ENCODE measurements at regions not wholly inside any gene's neighbourhood (a gene's known extent, or its start where the extent isn't known, plus 50 kb on each side); places are given as distances from the start of the nearest gene placed in this dataset.

GRCh38 chr13:53379485-53379884, 350.9 kb downstream of the OLFM4 start:
- Histone ChIP-seq H3K4me1 (ENCODE audit: insufficient read depth, low read length) (peaks cover 3% of the 10 kb centered on the region; the same call in 1 of the 2 replicates), H3K79me2 (ENCODE audit: insufficient read depth, low read length) (no peaks in the 10 kb centered on the region), H3K4ac (ENCODE audit: low read depth, low read length) (no peak overlapping the region), H2BK5ac (ENCODE audit: insufficient read length, low read length) (no peak overlapping the region), H3T11ph (ENCODE audit: low read length) (no peak overlapping the region), H3K14ac (ENCODE audit: insufficient read depth, low read length) (no peak overlapping the region), H3K18ac (ENCODE audit: insufficient read length, low read depth, low read length) (no peak overlapping the region), H2BK15ac (ENCODE audit: low read depth, low read length) (no peak overlapping the region), H3K23me2 (ENCODE audit: insufficient read length, low read depth, low read length, poor library complexity, severe bottlenecking) (no peaks in the 10 kb centered on the region), H3K79me1 (ENCODE audit: insufficient read depth, low read depth, low read length, poor library complexity, severe bottlenecking) (no peaks in the 10 kb centered on the region), H2AFZ (ENCODE audit: low read length) (no peak overlapping the region), H3K27me3 (ENCODE audit: insufficient read depth, low read length) (no peaks in the 10 kb centered on the region), H4K91ac (ENCODE audit: insufficient read length, low read depth, low read length) (no peak overlapping the region), H2AK5ac (ENCODE audit: insufficient read length, low read length) (no peak overlapping the region), H4K5ac (ENCODE audit: insufficient read length, low read depth, low read length) (no peak overlapping the region), H2BK120ac (ENCODE audit: low read depth, low read length, poor library complexity, severe bottlenecking) (no peak overlapping the region), H3K27ac (ENCODE audit: insufficient read length, low read depth, low read length) (no peak overlapping the region), H3K4me2 (ENCODE audit: insufficient read depth, insufficient read length, low read length) (no peak overlapping the region), H4K20me1 (ENCODE audit: control insufficient read depth, insufficient read depth, insufficient read length) (no peaks in the 10 kb centered on the region), H3K23ac (ENCODE audit: insufficient read length, low read depth, low read length) (no peak overlapping the region), H4K8ac (replicated peaks; ENCODE audit: insufficient read length, low read depth, low read length) (no peak overlapping the region), H3K9me3 (ENCODE audit: control insufficient read depth, low read depth, low read length) (no peaks in the 10 kb centered on the region), H2BK20ac (ENCODE audit: low read depth, low read length, poor library complexity, severe bottlenecking) (no peak overlapping the region), H3K9ac (ENCODE audit: extremely low read depth, insufficient read length, low read length) (no peak overlapping the region), H2BK12ac (ENCODE audit: insufficient read length, low read depth, low read length) (no peak overlapping the region), H3K56ac (ENCODE audit: insufficient read length, low read depth, low read length) (no peak overlapping the region)
- no peak for DNase-seq
- Mint-ChIP-seq H3K36me3 (ENCODE audit: insufficient read depth in 1 of 3, low read depth in 3 of 3) (no peaks in the 10 kb centered on the region), H3K27me3 (ENCODE audit: low read depth) (no peaks in the 10 kb centered on the region), H3K9me3 (no peaks in the 10 kb centered on the region; a peak in 1 of 5 replicates), H3K4me1 (peaks cover 14% of the 10 kb centered on the region in 2 experiments), H3K4me3 (no peak overlapping the region), H3K27ac (no peak overlapping the region)
- no CpG with 5 or more reads among the region's 1 CpG for whole genome bisulfite sequencing (ENCODE audit: extremely low coverage, insufficient read length, low lambda C conversion rate)
- TF ChIP-seq CTCF (conservative IDR thresholded peaks at IDR 0.05): no peak

Data from H9 (cell line).